GM19395 (cell line): ENCODE measurements at regions not wholly inside any gene's neighbourhood (a gene's known extent, or its start where the extent isn't known, plus 50 kb on each side); places are given as distances from the start of the nearest gene placed in this dataset.
"Not testable (repeated sequence)": the region's sequence is repeated elsewhere in the genome, so short reads cannot be mapped to it uniquely, and the experiment has no call there.

Source experiments
- ATAC-seq: cut with Tn5 transposase; IDR thresholded peaks from one replicate; pipeline ENCODE4 v1.9.1; 2021; ENCODE audit warnings: mild to moderate bottlenecking, moderate library complexity; ENCODE audit not compliant: unreplicated experiment

DNA sequence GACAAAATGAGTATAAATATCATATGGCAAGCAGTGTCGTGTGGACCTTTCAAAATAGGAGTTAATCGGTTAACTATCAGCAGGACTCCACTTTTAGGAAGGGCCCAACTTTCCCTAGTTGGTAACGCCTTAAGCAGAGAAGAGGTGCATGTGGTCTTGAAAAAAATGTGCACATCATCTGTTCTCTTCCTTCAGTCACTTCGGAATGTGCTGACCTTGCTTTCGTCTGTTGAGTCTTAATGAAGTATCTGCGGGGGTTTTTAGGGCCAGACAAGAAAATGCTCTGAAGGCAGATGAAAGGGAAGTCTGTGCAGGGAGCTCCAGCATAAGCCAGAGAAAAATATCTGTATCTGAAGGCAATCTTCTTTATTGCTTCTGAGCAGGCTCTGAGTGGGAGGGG is 185.2 kb downstream of the AEBP2 start:
- ATAC-seq: no peak

GRCh38 chr12:19625551-19625950 is 186.3 kb downstream of the AEBP2 start:
- not testable (repeated sequence) for ATAC-seq

DNA sequence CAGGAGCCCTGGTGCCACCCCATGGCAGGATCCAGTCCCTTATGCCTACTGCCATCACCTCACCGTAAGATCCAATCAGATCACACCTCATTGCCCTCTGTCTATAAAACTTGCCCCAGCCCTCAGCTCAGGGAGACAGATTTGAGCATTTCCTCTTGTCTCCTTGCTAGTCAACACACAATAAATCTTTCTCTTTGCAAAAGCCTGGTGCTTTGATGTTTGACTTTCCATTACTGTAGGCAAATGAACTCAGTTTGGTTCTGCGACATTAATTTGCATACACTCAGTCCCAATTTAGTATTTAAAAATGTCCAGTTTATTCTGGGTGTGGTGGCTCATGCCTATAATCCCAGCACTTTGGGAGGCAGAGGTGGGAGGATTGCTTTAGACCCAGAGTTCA is 188.4 kb downstream of the AEBP2 start:
- no peak for ATAC-seq

- no peak for ATAC-seq
Measured at GRCh38 chr12:19630536-19630935, 191.2 kb downstream of the AEBP2 start.

DNA sequence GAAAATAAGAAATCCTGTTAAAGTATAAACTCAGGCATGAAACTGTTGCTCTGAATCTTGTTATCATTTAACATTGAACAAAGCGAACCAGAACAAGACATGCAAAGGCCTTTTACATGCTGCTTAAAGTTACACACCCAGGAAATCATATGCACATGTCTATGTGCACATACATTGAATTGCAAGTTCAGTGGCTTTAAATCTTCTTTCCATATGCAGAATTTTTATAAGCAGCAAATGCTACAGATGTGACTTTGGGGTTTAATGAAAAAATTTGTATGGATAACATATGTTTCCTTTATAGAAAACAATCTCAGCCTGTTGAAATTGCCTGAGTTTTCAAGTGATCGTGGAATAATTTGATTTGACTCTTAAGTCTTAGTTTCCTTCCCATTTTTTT is 193.9 kb downstream of the AEBP2 start:
- no peak for ATAC-seq

DNA sequence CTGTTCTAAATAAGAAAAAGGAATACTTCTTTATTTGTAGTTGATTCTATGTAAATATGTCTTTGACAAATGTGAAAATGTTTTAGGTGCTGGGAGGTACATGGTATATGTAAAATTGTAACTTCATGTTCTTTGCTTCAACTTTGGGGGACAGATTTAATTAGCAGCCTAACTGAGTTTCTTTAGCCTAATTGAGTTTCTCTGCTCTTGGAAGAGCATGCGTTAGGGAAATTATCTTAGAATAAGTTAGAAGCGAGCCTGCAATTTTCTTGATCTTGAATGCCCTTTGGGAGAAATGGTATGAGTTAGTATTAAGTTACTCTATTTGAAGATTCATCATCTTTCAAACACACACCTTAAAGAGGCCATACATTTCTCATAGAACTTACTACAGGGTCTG is 194.3 kb downstream of the AEBP2 start:
- no peak for ATAC-seq

DNA sequence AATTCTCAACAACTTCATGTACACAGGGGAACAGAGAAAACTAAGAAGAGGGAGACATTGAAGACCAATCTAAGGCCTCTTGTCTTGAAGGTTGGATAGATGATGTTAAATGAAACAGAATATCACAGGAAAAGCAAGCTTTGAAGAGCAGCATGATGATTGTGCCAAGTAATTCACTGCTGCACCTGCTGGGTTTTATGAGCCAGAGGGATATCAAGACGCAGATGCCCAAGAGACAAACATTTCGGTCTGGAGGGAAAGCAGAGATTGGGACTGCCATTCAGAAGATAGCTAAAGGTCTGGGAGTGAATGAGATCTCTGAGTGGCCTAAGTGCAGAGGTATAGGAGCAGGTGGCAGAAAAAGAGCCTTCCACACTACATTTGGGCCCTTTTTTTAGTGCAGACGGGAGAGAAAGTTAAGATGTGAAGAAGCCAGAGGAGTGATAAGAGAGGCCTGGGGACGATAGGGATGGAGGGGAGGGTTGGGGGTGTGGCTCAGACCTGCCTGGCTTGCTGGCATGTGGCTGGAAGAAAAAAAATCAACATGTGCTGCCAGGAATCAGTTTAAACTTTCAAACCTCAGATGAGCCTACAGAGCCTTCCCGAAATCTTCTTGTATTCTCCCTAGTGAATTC is 200.6 kb downstream of the AEBP2 start:
- no peak for ATAC-seq

GRCh38 chr12:19641235-19642080 is 202.2 kb downstream of the AEBP2 start:
- no peak for ATAC-seq

DNA sequence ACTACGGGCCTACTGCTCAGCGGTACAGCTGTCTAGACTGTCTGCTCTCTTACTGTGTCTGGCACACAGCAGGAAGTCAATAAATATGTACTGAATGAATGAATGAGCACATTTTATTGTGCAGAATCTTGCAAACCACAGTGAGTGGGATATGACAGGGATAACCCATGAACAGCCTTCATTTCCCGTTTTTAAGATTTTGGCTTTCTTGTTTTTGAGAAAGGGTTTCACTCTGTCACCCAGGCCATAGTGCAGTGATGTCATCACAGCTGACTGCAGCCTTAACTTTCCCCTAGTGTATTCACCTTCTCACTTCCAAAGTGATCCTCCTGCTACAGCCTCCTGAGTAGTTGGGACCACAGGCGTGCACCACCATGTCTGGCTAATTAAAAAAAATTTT is 203.1 kb downstream of the AEBP2 start:
- ATAC-seq: no peak

DNA sequence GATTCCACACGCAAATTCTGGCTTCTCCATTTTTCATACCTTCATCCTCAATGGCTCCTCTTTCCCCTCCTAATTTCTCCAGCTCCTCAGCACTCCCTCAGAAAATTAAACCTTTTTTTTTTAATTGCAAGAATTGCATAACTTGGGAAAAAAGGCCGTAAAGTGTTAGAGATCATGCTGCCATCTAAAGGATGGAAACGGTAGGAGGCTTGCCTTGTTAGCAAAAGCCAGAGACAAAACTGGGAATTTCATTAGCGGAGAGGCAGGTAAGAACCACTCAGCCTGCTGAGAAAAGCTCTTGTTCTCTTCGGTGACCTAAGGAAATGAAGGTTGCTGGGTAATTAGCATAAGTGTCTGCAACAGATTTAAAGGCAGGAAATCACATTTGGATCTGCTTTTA is 204.3 kb downstream of the AEBP2 start:
- ATAC-seq: no peak

- ATAC-seq: no peak
Measured at GRCh38 chr12:19644571-19644970, 205.3 kb downstream of the AEBP2 start.

DNA sequence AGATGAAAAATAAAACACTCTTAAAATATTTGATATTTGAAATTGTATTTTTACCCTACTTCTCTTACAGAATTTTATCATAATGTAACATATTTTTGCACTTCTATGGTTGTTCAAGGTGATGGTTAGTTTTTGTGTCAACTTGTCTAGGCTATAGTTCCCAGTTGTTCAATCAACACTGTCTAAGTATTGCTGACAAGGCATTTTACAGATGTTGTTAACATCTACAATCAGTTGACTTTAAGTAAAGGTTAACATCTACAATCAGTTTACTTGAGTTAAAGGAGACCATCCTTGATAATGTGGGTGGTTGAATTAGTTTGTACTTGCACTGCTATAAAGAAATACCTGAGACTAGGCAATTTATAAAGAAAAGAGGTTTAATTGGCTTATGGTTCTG is 206.5 kb downstream of the AEBP2 start:
- no peak for ATAC-seq

- no peak for ATAC-seq
Measured at GRCh38 chr12:19646599-19646998, 207.3 kb downstream of the AEBP2 start.

DNA sequence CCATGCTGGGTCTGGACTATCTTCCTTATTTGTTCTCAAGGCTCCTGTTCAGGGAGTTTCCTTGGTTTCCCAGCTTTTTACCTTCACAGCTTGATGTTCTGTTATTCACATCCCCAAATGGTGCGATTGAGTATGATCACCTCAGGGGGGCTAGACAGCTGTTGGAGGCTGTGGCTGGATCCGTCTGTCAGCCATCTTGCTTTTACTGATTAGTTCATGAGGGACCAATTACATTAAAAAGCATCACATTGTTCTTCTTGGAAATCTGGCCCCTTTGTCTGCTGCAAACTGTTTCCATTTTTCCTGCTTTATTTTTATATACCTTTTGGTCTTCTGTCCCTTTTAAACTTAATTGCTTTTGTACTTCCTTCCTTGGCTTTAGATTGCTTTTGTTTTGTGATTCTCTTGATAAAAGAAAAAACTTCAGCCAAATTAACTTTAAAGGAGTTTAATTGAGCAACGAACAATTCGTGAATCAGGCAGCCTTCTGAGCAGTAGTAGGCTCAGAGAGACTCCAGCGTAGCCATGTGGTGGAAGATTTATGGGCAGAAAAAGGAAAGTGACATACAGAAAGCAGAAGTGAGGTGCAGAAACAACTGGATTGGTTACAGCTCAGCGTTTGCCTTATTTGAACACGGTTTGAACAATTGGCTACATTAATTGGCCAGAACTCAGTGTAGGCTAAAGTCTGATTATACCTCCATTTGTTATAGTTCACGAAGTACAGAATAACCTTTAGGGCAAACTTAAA is 208.7 kb downstream of the AEBP2 start:
- no peak for ATAC-seq

GRCh38 chr12:19648591-19648990 is 209.3 kb downstream of the AEBP2 start:
- no peak for ATAC-seq

GRCh38 chr12:19652386-19652785 is 213.1 kb downstream of the AEBP2 start:
- ATAC-seq: no peak

- ATAC-seq: no peak
Measured at GRCh38 chr12:19654650-19655376, 215.5 kb downstream of the AEBP2 start.

GRCh38 chr12:19657118-19657731 is 217.9 kb downstream of the AEBP2 start:
- no peak for ATAC-seq

DNA sequence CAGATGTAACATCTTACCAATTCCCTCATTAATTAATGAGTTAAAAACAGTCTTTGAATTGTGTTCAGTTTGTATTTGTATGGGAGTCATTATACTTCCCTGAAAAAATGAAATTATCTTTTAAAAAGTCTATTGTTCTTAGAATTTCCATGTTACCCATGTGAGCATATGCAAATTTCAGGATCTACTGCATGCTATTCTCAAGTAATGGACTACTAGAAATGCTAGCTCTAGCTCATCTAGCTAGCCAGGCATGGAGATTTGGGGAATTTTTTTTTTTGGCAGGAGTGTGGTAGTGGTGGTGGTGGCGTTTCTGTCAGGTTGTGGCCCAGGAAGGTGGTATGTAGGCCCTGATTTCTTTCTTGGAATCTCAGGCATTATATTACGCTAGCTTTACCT is 218.4 kb downstream of the AEBP2 start:
- no peak for ATAC-seq

- ATAC-seq: no peak
Measured at GRCh38 chr12:19659086-19659485, 219.8 kb downstream of the AEBP2 start.

- no peak for ATAC-seq
Measured at GRCh38 chr12:19659501-19659900, 220.2 kb downstream of the AEBP2 start.
